Stimulated activated naive CD8-positive, alpha-beta T cell treated with anti-CD3 and anti-CD28 coated beads, Interleukin-15, Interleukin-2, amounts not matched to agents 100 ng/mL and 50 ng/mL, for 24 hours (primary cell): ENCODE measurements at regions not wholly inside any gene's neighbourhood (a gene's known extent, or its start where the extent isn't known, plus 50 kb on each side); places are given as distances from the start of the nearest gene placed in this dataset.

Experiments used
- H3K27ac Mint-ChIP-seq: one replicate; pipeline ENCODE4 v1.8.0; 2021; ENCODE audit warnings: mild to moderate bottlenecking, mixed read lengths
- H3K27me3 Mint-ChIP-seq: one replicate; pipeline ENCODE4 v1.8.0; 2021; ENCODE audit warnings: mixed read lengths
- H3K36me3 Mint-ChIP-seq: one replicate; pipeline ENCODE4 v1.8.0; 2021; ENCODE audit warnings: low read depth, mixed read lengths
- H3K4me1 Mint-ChIP-seq: one replicate; pipeline ENCODE4 v1.8.0; 2021; ENCODE audit warnings: low read depth, mixed read lengths
- H3K4me3 Mint-ChIP-seq: one replicate; pipeline ENCODE4 v1.8.0; 2021; ENCODE audit warnings: mild to moderate bottlenecking, mixed read lengths
- H3K9me3 Mint-ChIP-seq: one replicate; pipeline ENCODE4 v1.8.0; 2021; ENCODE audit warnings: mixed read lengths

- Mint-ChIP-seq H3K4me3 (no peak overlapping the region), H3K27me3 (no peaks in the 10 kb centered on the region), H3K27ac (no peak overlapping the region), H3K9me3 (no peaks in the 10 kb centered on the region), H3K4me1 (no peaks in the 10 kb centered on the region), H3K36me3 (no peaks in the 10 kb centered on the region)
Observed at GRCh38 chr1:56390232-56390867, 189.0 kb downstream of the PLPP3 start.

DNA sequence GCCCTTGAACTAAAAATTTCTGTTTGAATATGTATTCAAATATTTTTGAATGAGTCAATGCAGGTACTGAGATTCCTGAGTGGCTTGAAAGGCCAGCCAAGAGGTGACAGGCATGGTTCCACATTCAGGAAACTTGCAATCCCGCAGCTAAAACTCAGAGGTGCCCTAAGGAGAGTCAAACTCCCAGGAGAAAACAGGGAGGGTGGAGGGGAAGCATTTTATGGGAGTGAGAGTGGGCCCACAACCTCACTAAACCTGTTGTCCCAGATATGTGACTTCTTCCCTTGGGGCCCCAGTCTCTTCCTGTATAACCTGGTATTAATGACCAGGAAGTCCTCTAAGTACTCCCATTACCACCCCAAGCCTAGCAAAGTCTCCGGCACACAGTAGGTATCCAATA lies 189.6 kb downstream of the PLPP3 start:
- H3K9me3 Mint-ChIP-seq = no peaks in the 10 kb centered on the region
- H3K4me3 Mint-ChIP-seq = no peak overlapping the region
- H3K4me1 Mint-ChIP-seq = no peaks in the 10 kb centered on the region
- H3K27ac Mint-ChIP-seq = no peak overlapping the region
- H3K27me3 Mint-ChIP-seq = no peaks in the 10 kb centered on the region
- no peaks in the 10 kb centered on the region for H3K36me3 Mint-ChIP-seq

- no peaks in the 10 kb centered on the region for H3K9me3 Mint-ChIP-seq
- H3K4me3 Mint-ChIP-seq = no peak overlapping the region
- no peaks in the 10 kb centered on the region for H3K27me3 Mint-ChIP-seq
- H3K27ac Mint-ChIP-seq = no peak overlapping the region
- no peaks in the 10 kb centered on the region for H3K36me3 Mint-ChIP-seq
- H3K4me1 Mint-ChIP-seq = no peaks in the 10 kb centered on the region
Observed at GRCh38 chr1:56387071-56387740, 192.2 kb downstream of the PLPP3 start.

- H3K4me1 Mint-ChIP-seq = no peaks in the 10 kb centered on the region
- H3K27ac Mint-ChIP-seq = no peak overlapping the region
- H3K4me3 Mint-ChIP-seq = no peak overlapping the region
- H3K36me3 Mint-ChIP-seq = no peaks in the 10 kb centered on the region
- H3K9me3 Mint-ChIP-seq = no peaks in the 10 kb centered on the region
- H3K27me3 Mint-ChIP-seq = no peaks in the 10 kb centered on the region
Observed at GRCh38 chr1:56385314-56385713, 194.0 kb downstream of the PLPP3 start.

GRCh38 chr1:56382929-56383328 lies 196.4 kb downstream of the PLPP3 start:
- no peaks in the 10 kb centered on the region for H3K9me3 Mint-ChIP-seq
- no peaks in the 10 kb centered on the region for H3K36me3 Mint-ChIP-seq
- H3K4me1 Mint-ChIP-seq = no peaks in the 10 kb centered on the region
- no peaks in the 10 kb centered on the region for H3K27me3 Mint-ChIP-seq
- H3K4me3 Mint-ChIP-seq = no peak overlapping the region
- no peak overlapping the region for H3K27ac Mint-ChIP-seq

DNA sequence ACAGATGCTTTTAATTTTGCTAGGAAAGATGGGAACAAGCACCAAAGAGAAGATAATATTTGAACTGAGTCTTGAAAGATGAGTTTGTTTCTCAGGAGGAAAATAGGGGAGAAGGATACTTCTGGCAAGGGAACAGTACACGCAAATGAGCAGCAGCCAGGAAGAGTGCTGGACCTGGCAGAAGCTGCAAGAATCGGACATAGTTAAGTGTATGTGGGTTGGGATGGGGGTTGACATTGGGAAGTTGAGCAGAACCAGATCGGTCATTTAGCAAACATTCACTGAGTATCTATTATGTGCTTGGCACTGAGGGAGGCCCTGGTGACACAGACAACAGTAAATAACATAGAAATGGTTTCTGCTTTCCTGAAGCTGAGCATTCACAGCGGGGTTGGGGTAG lies 198.8 kb downstream of the PLPP3 start:
- no peak overlapping the region for H3K4me3 Mint-ChIP-seq

GRCh38 chr1:56378341-56379070 lies 200.9 kb downstream of the PLPP3 start:
- Mint-ChIP-seq H3K36me3 (no peaks in the 10 kb centered on the region), H3K27me3 (no peaks in the 10 kb centered on the region), H3K4me1 (no peaks in the 10 kb centered on the region), H3K9me3 (no peaks in the 10 kb centered on the region), H3K27ac (no peak overlapping the region), H3K4me3 (no peak overlapping the region)

More for the DNA sequence above, 198.8 kb downstream of the PLPP3 start:
- no peaks in the 10 kb centered on the region for H3K27me3 Mint-ChIP-seq
- no peaks in the 10 kb centered on the region for H3K4me1 Mint-ChIP-seq
- no peaks in the 10 kb centered on the region for H3K9me3 Mint-ChIP-seq
- H3K27ac Mint-ChIP-seq = no peak overlapping the region
- H3K36me3 Mint-ChIP-seq = no peaks in the 10 kb centered on the region

DNA sequence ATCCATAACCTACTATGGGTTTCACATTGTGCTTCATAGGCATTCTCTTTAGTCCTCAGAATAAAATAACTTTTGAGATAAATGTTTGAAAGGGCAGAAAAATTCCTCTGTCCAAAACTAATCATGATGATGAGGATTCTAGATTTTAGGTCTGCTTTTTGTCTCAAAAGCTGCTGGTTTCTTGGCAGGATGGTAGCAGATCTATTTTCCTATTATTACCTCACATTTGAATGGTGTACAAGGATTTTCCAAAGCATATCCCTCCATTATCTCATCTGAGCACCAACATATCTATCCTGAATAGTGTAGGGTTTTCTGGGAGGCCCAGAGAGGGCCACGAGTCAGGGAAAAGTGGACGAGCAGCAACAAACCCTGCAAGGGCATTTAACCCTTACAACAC lies 201.9 kb downstream of the PLPP3 start:
- no peak overlapping the region for H3K4me3 Mint-ChIP-seq

DNA sequence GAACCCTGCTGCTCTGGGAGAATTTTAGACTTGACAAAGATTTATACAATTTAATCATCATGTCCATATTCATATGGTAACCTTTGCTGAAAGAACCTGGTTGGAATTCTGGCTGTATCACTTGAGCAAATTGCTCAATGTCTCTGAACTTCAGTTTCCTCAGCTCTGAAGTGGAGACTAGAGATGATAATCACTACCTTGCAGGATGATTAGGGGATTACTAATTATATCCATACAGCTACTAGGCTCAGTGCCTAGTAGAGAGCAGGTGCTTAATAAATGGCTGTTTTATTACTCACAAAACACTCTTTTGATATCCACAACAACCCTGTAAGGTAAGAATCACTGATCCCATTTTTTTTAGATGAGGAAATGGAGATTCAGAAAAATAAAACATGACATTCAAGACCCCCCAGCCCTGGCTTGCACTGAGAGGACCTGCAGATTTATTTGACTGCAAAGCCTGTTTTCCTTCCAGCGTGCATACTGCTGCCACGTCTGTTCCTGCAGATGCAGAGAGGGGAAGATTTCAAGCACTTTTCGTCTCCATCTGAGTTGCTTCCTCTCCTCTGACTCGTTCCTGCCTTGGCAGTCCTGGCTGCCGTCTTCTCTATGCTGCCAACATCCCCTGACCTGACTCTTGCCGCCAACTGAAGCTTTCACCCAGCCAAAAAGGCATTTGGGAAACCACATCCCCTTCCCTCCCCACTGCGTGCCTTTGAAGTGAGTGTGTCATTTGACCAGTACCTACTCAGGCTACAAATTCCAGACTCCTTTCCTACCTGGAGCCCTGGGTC lies 203.0 kb downstream of the PLPP3 start:
- Mint-ChIP-seq H3K27me3 (no peaks in the 10 kb centered on the region), H3K27ac (no peak overlapping the region), H3K4me3 (no peak overlapping the region)

More for the DNA sequence above, 201.9 kb downstream of the PLPP3 start:
- Mint-ChIP-seq H3K27me3 (no peaks in the 10 kb centered on the region), H3K27ac (no peak overlapping the region), H3K36me3 (no peaks in the 10 kb centered on the region), H3K9me3 (no peaks in the 10 kb centered on the region), H3K4me1 (no peaks in the 10 kb centered on the region)

DNA sequence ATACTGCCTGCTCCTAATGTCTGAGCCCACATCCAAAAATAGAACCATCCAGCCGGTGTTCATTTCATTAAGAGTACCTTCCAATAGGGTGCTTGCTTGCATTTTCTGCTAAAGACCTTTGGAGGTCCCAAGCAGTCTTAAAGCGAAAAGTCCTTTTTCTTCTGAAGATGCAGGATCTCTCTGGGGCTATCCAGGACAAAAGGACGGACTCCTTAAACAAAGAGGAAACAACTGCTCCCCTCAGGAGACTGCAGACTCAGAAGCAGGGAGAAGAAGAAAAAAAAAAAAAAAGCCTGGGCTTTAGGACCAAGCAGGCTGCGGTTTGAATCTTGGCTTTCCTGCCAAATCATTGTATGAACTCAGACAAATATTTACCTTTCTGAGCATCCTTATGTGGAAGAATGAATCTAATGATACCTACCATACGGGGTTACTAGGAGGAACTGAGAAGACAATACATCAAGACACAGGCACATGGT lies 204.0 kb downstream of the PLPP3 start:
- no peaks in the 10 kb centered on the region for H3K27me3 Mint-ChIP-seq
- H3K9me3 Mint-ChIP-seq = no peaks in the 10 kb centered on the region
- H3K4me3 Mint-ChIP-seq = no peak overlapping the region
- no peaks in the 10 kb centered on the region for H3K4me1 Mint-ChIP-seq
- H3K27ac Mint-ChIP-seq = no peak overlapping the region
- H3K36me3 Mint-ChIP-seq = no peaks in the 10 kb centered on the region

More for the DNA sequence above, 203.0 kb downstream of the PLPP3 start:
- Mint-ChIP-seq H3K36me3 (no peaks in the 10 kb centered on the region), H3K9me3 (no peaks in the 10 kb centered on the region), H3K4me1 (no peaks in the 10 kb centered on the region)

DNA sequence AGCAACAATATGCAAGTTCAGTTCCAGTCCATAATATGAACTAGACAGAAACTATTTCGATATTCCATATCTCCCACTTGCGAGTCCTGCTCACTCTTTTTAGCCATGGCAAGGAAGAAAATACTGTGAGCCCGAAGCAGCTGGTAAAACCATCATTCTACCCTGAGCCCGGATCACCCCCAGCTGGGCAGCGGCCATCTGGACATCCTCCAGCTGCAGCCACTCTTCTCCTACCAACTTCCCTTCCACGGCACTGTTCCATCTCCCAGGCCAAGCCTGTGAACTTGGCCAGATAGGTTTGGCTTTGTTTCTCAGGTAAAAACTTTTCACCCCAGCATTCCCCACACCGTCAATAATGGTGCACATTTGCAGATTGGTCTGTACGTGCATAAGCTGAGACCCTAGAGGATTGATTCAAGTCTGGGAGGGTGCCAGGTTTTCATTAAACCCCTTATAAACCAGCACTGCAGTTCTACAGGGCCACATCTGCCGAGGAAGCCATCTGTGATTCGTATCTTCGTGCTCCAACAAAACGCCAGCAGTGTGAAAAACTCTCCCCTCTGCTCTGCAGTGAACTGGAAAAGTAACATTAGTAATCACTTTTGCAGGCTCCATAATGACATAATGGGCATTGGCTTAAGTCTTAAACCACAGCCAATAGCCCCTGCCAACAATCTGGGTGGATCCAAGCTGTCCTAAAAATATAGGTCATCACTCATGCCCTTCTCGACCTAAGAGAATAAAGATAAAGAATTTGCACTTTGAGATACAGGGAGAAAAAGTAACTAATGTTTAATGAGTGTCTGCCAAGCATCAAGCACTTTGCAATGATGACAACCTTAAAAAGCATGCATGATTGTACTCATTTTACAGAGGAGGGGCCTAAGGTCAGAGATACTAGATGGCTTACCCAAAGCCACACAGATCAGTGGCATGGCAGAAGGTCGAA lies 205.1 kb downstream of the PLPP3 start:
- H3K4me1 Mint-ChIP-seq = no peaks in the 10 kb centered on the region
- no peaks in the 10 kb centered on the region for H3K36me3 Mint-ChIP-seq
- no peaks in the 10 kb centered on the region for H3K9me3 Mint-ChIP-seq
- no peak overlapping the region for H3K4me3 Mint-ChIP-seq
- no peaks in the 10 kb centered on the region for H3K27me3 Mint-ChIP-seq
- no peak overlapping the region for H3K27ac Mint-ChIP-seq

DNA sequence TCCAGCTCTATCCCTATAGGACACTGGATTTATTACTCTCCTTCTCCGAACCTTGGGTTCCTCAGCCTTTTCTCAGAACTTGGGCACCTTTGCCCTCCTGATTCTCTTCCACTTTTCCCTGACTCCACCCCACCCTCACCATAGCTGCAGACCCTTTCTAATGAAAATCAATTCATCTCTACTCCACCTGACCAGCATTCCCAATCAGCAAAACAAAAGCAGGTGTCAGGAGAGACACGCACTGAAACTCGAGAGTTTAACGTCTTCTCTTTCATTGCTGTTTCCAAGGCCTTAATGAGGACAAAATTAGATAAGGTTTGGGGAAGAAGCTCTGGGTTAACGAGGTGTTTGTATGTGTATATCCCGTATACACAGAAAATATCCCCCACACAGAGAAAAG lies 208.8 kb downstream of the PLPP3 start:
- H3K4me1 Mint-ChIP-seq = no peaks in the 10 kb centered on the region
- no peaks in the 10 kb centered on the region for H3K27me3 Mint-ChIP-seq
- H3K9me3 Mint-ChIP-seq = no peaks in the 10 kb centered on the region
- H3K36me3 Mint-ChIP-seq = no peaks in the 10 kb centered on the region
- H3K4me3 Mint-ChIP-seq = no peak overlapping the region
- H3K27ac Mint-ChIP-seq = no peak overlapping the region

DNA sequence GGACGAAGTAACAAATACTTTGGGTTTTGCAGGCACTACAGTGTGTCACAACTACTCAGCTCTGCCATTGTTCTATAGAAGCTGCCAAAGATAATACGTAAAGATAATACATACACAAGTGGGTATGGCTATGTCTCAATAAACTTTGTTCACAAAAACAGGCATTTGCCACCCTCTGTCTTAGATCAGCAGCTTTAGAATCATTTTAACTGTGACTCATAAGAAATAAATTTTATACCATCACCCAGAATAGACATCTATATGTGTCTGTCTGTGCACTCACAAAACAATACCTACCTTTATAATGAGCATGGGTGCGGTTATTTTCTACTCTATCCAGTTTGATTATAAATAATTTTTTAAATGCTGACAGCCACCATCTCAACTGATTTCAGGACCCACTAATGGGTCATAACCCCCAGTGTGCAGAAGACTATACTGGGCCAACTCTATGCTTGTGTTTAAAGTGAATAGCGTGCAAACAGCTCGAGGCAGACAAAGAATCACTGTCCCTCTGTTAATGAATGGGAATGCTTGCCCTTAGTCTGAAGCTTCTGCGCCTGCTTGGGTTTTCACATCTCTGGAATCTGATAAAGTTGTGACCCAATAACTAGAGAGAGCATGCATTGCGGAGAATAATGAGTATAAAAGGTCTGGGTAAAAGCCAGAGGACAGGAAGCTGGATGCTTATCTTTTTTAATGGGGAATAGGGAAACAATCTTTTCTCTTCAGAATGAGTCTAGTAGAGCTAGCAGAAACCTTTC lies 216.2 kb downstream of the PLPP3 start:
- Mint-ChIP-seq H3K27me3 (peaks cover 4% of the 10 kb centered on the region), H3K4me3 (no peak overlapping the region), H3K27ac (no peak overlapping the region), H3K9me3 (no peaks in the 10 kb centered on the region), H3K36me3 (no peaks in the 10 kb centered on the region), H3K4me1 (no peaks in the 10 kb centered on the region)
